HG02943 (cell line): ENCODE measurements at regions not wholly inside any gene's neighbourhood (a gene's known extent, or its start where the extent isn't known, plus 50 kb on each side); places are given as distances from the start of the nearest gene placed in this dataset.
"Not testable (repeated sequence)": the region's sequence is repeated elsewhere in the genome, so short reads cannot be mapped to it uniquely, and the experiment has no call there.

ENCODE experiments used
- ATAC-seq: cut with Tn5 transposase; IDR thresholded peaks from one replicate; pipeline ENCODE4 v1.9.1; 2021; ENCODE audit warnings: mild to moderate bottlenecking, low read depth, moderate library complexity; ENCODE audit not compliant: unreplicated experiment

DNA sequence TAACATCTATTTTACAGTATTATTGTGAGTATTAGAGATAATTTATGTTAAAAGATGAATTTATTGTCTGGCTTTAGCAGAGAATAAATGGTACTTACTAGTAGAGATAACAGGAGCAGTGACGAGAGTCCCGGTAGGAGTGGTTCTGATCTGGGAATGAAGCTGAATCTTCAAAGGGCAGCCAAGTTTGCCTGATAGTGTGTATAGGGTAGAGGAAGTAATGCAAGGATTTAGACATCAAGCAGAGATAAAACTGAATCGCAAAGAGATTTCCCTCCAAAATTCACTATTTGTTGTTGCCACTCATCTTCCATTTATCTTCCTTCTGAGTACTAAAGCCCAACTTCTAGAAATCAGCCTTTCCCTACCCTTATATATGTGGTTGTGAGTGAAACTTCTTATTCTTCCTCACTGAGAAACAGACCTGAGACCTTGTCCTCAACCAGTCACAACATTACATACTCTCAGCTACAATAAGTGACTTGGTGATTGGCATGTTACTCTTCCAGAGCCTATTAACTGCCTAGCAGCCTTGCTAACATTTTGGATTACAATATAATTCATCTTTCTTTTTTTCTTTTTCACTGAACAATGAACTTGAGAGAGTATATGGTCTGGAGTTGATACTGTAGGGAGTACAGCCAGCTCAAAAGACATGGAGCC is 692.7 kb upstream of the ZNF385D start:
- ATAC-seq = no peak

DNA sequence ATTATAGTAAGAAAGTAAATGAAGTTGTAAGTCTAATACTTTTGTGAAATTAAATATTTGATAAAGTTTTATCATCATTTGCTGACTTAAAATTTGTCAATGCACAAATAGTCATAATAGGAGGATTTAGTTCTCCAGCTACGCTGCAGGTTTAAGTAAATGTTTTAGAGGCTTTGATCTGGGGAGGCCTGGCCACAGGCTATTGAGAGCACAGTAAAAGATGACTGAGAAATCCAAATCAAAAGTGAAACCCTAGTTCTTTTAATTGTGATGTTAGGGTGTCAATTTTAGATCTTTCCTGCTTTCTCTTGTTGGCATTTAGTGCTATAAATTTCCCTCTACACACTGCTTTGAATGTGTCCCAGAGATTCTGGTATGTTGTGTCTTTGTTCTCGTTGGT is 694.3 kb upstream of the ZNF385D start:
- ATAC-seq = not testable (repeated sequence)

DNA sequence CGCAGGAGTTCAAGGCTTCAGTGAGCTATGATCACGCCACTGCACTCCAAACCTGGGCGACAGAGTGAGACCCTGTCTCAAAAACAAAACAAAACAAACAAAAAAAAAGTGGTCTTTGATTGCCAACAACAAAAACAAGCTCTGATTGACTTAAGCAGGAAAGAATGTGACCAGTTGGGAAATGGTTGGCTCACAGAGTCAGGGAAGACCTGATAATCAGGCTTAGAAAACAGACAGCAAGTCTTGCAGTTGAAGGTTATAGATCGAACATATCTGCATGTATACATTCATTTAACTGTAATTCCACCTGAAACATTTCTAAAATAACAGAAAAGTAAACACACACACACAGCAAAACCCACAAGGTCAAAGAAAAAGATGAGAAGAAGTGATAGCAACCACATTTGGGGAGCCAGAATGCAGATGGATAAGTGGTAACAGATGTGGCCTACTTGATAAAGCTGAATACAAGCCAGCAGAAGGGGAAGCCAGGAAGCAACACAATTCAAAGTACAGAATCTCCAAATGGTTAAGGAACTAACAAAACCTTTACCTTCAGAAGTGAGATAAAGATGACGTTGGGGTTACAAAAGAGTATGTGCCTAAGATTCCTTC is 699.9 kb upstream of the ZNF385D start:
- no peak for ATAC-seq

DNA sequence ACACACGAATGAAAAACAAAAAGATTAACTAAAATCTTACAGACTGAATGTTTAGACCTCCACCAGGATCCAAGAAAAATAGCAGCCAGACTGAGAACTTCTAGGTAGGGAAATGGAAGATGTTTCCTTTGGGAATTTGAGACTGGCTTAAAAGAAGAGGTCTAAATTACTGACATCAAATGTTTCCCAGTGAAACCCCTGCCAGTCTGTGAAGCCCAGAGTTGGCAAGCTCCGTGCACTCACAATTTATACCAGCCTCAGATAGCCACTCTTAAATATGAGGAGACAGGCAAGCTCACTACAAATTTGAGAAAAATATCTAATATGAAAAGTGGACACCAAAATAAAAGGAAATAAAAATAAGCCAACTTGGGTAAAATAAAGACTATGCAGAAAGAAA is 700.5 kb upstream of the ZNF385D start:
- no peak for ATAC-seq

DNA sequence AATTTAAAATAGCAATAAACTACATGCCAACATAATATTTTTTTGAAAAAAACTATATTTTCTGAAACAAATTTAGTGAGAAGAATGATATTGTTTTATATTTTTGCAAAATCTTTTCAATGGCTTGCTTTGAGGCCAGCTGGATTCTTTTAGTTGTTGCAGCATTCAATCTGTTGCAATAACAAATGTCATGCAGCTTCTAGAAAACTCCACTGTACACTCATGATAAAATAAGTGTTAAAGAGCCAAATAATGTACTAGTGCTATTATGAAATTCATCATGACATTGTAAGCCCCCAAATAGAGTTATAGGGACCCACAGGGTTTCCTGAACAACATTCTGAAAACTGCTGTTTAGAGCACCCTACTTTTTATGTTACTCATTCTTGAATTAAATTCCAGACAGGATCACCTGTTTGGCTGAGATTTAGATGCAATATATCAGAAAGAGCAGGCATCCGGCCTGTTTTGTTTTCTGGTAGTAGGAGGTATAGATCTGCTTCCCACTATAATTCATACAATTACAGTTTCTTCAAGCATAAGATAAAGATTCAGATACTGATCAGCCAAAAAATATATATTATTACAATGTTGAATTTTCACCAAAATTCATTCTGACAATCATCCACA is 703.0 kb upstream of the ZNF385D start:
- no peak for ATAC-seq

DNA sequence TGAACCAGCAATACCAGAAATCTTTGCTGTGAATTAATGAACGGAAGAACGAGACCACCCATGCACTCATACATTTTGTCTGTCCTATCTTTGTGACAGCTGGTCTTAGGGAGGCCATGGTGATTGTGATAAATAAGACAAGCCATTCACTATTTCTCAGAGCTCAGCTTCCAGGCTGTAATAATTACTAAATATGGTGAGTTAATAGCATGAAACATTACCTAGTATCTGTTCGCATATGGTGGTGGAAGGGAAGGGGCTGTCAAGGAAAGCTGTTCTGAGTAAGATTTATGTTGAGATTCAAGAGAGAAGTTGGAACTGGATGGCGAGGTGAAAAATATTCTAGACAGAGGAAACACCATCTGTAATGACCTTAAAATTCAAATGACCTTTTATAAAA is 719.0 kb upstream of the ZNF385D start:
- no peak for ATAC-seq

DNA sequence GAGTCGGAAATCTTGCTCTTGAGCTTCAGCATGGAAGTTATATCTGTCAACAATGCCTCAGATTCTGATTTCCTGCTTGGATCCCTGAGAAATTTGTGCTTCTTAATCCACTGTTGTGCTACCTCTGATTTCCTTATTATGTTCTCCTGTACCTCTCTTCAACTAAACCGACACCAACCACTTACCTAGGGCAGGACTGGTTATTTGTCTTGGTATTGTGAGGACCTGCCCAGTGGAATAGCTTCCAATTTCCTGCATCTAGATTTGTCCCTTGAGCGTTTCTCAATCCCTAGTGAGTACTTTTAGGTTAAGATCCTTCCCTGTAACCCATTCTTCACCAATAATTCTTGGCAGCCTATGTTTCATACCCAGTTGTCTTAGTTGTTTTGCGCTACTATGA is 720.5 kb upstream of the ZNF385D start:
- no peak for ATAC-seq

DNA sequence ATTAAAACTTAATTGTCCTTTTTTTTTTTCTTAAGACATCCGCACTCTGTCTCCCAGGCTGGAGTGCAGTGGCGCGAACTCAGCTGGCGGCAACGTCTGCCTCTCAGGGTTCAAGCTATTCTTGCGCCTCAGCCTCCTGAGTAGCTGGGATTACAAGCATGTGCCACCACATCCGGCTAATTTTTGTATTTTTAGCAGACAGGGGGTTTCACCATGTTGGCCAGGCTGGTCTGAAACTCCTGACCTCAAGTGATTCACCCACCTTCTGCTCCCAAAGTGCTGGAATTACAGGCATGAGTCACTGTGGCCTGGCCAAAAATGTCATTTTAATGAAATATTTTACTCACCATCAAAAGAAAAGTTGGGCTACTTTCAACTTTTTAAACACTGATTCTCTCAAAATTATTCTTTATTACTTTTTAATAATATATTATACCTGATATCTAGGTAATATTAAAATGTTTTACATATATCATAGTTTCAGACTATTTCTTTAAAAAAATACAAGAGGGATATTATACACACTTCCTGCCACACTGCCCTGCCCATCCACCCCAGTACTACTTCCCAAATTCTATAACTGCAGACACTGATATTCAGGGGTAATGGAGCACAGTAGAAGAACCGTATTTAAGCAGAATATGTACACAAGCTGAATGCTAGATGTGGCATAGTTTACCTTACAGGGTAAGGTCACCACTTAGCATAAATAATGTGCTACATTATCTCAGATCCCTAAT is 723.9 kb upstream of the ZNF385D start:
- no peak for ATAC-seq

DNA sequence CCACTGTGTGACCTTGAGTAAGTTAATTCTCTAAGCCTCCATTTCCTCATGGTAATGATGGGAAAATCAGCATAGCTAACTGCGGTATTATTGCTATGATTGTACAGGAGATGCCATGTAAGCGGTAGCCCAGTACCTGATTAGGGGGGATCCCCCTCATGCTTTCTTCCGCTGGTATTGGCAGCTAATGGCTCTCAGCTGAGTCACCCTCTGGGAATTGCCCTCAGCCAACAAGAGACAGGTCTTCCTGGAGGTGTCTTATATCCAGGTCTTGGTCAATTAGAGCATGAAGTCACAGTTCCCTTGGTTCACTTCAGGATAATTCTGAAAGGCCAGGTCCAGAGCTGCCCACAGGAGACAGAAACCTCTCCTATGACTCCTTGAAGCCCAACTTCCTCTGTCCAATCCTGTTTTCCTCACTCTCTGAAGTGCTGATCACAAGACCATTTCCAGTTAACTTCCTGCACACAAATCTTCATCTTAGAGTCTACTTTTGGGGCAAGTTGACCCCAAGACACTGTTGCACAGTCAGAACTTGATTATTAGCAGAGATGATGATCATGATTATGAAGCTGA is 724.7 kb upstream of the ZNF385D start:
- ATAC-seq = no peak

DNA sequence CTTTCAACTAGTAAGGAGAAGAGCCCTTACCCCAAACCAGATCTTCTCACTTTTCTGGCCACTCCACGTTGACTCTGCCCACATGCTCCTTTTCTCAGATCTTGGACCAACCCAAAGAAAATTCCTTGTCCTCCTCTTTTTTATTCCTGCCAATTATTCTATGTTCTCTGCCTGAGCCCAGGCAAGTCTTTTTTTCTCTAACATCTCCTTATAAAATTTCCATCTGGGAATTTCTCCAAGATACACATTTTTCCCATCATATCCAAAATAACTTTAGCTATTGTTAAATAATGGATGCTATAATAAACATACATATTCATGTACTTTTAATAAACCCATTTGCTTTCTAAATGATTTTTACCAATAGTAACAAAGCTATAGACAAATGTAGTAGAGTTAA is 726.0 kb upstream of the ZNF385D start:
- ATAC-seq = no peak

DNA sequence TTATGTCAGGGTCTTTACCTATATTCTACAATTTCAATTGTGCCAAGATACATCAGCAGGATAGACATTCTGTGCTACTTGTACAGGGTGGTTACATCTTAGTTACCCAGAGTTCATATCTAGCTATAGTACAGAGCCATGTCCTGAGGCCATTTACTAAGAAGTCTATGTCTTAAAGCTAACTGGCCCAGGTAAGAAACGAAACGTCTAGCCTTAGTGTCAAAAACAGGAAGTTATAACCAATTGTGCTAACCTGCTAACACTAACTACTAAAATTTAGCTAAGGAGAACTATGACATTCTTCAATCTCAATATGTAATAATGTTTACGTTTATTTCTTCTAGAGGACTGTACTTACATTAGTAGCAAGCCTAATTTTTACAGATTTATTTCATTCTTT is 717.2 kb upstream of the UBE2E2 start:
- no peak for ATAC-seq

DNA sequence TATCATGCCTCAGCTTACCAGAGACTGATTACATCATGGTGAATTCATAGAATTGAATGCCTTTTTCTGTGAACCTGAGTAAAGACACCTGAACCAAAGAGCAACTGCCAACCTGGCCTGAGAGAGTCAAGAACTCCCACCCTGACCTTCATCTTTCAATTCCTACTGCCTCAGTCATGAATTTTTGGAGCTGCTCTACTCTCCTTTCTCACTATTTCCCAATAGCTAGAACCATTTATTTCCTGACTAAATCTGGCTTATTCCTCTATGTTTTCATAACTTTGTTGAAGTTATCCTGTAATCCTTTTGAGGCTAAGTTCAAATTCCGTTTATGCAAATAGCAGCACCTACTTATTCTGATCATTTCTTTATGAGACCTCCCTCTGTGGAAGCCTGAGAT is 712.4 kb upstream of the UBE2E2 start:
- ATAC-seq = no peak

DNA sequence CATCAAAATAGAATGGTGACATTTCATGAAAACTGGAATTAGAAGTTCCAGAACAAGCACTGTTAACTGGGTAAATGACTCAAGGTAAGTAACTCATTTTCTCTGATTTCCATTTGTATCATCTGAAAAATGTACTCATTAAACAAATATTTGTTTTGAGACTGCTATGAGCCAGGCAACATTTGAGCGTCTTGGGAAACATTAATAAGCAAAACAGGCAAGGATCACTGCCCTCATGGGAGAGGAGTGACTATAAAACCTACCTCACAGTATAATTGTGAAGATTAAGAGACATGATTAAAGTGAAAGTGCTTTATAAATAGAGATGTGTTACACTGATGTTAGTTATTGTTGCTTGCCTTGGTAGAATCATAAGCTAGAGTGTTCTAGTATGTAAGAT is 711.8 kb upstream of the UBE2E2 start:
- no peak for ATAC-seq

DNA sequence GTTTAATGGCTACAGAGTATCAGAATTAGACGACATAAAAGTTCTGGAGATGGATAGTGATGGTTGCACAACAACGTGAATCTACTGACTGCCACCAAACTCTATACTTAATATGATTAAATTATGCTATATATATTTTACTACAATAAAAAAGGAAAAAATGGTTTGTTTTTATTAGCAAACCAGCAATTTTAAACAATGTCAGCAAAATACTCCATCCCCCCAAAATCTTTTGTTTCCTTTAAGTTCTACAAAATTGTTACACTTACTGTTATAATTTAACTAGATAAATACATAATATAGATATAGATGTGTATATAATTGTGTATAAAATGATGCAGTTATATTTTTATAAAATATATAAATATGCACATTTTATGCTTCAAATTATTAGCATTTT is 710.8 kb upstream of the UBE2E2 start:
- no peak for ATAC-seq

DNA sequence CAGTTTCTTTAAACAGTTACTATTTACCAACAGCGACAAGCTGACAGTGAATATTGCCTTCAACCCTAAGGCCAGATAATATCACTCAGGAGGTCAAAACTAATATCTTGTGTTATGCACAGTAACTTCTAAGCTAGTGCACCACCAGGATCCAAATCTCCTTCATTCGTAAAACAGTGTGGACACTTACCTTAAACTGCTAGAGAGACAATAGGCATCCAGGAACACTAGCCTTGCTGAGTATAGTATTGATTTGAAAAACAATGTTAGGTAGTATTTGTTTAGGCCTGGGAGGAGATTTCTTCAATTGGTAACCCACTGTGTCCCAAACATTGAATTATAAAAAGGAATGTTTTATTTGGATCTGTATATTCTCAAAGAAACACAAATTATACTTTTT is 707.9 kb upstream of the UBE2E2 start:
- no peak for ATAC-seq

DNA sequence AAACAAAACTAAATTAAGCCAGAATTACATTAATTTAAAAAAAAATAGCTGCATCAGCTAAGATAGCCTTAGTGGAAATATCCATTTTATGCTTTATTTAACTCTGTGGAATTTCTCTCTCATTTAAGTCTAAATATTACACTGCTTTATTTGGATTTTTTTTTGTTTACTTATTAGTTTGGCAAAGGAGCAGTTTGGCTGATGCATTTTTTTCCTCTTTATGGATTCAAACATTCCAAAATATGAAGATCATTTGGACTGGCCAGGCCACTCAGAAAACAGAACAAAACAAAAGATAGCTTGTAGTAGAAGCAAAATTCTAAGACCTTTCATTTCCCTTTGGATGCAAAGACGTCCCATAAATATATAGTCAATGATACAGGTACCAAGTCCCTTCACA is 707.3 kb upstream of the UBE2E2 start:
- ATAC-seq = no peak

DNA sequence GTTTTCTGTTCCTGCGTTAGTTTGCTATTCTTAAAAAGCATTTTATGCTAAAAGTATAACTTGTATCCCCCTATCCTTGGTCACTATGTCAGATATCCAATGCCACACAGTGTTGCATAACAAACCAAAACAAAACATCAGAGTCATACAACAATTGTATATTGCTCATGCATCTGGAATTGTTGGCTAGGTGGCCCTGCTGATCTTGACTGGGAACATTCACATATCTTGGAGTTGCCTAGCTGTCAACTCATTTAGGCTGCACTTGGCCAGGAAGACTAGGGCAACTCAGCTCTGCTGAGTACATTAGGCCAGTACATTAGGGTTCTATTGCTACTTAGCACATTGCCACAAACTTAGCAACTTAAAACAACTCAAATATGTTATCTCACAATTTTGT is 706.5 kb upstream of the UBE2E2 start:
- no peak for ATAC-seq

DNA sequence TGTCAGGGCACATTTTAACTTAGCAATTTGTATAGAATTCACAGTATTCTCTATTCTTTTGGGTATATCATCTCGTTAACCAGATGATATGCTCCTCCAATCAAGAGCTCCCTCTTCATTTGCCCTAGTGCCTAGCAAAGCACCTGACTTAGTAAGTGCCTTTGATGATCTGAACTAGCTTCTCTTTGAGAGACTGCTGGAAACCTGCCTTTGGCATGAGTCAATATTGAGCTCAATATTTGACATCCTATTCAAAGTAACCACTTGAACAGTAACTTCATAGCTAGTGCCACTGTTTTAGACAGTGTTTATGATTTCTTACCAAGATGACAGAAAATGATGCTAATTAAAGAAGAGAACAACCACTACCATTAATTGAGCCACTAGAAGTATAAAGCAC is 696.3 kb upstream of the UBE2E2 start:
- no peak for ATAC-seq

DNA sequence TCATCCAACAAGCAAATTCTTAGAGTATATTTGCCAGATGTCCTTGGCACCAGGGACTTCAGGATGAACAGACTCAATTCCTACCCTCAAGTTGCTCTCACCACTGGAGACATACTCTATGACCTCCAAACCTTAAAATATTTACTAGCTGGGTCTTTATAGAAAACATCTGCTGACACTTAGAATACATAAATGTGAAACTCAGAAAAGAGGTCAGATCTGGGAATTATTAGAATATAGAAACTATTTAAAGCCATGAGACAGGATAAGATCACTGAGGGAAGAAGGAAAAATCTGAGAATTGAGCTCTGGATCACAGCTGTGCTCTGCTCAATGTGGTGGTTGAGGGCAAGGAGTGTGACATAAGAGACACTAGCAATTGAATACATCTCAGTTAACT is 695.4 kb upstream of the UBE2E2 start:
- no peak for ATAC-seq

DNA sequence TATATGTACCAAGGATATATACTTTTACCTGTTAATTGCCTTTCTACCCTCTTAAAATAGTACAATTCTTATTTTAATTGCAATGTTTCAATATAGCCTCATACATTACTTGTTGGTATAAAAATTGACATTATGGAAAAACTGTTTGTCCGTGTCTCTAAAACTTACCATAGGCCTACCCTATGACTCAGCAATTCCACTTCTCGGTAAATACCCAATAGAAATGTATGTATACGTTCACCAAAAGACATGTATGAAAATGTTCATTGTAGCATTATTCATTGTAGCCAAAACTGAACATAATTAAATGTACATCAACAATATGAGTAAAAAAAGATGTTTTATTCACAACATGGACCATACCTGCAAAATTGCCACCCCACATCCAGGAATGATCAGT is 679.2 kb upstream of the UBE2E2 start:
- ATAC-seq = no peak

DNA sequence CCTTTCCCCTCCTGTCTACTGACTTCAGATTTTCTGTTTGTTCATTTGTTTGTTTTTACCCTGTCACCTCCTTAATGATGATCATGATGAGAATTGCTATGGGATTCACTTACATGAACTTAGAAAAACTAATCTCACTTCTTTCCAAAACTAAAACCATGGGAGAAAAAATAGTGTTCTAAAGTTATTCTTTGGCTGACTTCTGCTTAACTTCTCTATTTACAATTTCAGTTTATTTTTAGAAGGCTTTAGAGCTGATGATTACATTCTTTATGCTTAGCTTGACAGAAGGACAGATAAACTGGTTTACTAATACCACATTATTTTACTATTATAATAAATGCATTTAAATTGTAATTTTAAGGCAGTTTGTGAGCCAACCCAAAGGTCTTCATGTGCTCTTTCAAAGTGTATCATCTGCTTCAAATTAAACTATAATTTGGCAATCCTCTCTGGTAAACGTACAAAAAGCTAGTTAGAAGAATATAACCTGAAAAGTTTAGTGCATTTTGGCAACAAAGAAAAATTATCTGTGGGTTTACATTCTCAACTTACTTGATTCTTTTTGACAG is 676.8 kb upstream of the UBE2E2 start:
- no peak for ATAC-seq
